Endothelial cell of umbilical vein (primary cell): ENCODE measurements at regions not wholly inside any gene's neighbourhood (a gene's known extent, or its start where the extent isn't known, plus 50 kb on each side); places are given as distances from the start of the nearest gene placed in this dataset.

Experiments used
- BruUV-seq: library from RNA; stranded (reverse); fragments of 400-500 nt; replicated peaks from 2 replicates; lab custom pipeline; 2021; lab: Mats Ljungman, UMichigan
- CTCF ChIA-PET: fragments of 300-600, 350-600 bp; sonication (Branson Sonifier 250); formaldehyde crosslinking; loops from one replicate; lab custom pipeline; 2021; ENCODE audit warnings: antibody characterized with exemption, inconsistent platforms; lab: Charles Lee
- POLR2A ChIA-PET: fragments of 300-600, 350-600 bp; sonication (Branson Sonifier 250); formaldehyde crosslinking; loops from one replicate; lab custom pipeline; 2021; ENCODE audit warnings: antibody characterized with exemption, inconsistent platforms; lab: Charles Lee
- DNase-seq: peaks from one replicate; pipeline ENCODE4 v3.0.0-alpha.2; 2011; ENCODE audit warnings: low read depth, low spot score
- FAIRE-seq: peaks from 2 replicates; lab custom pipeline; 2011; peaks lifted over from hg19 to GRCh38; lab: Jason Lieb, UNC
- H2AFZ ChIP-seq: 2 replicates; pipeline ENCODE4 v1.6.0; 2012; ENCODE audit warnings: low read depth, low read length, control low read depth, inconsistent platforms
- H3K27ac ChIP-seq: 2 replicates; pipeline ENCODE4 v1.5.1; 2011; ENCODE audit warnings: low read depth, mild to moderate bottlenecking, control low read depth, low read length, moderate library complexity; ENCODE audit not compliant: insufficient read depth
- H3K27me3 ChIP-seq, 2 experiments: 2 replicates each; pipeline versions ENCODE4 v1.6.0 to v1.6.1; 2011; ENCODE audit warnings: low read length in 2 of 2, mixed read lengths in 1 of 2; ENCODE audit not compliant: control insufficient read depth in 2 of 2, insufficient read depth in 2 of 2
- H3K36me3 ChIP-seq, 2 experiments: 2 replicates in 1 of 2; 3 replicates in 1 of 2; pipeline ENCODE4 v1.5.1; 2011; ENCODE audit warnings: low read length in 2 of 2, mild to moderate bottlenecking in 1 of 2, moderate library complexity in 1 of 2; ENCODE audit not compliant: control insufficient read depth in 2 of 2, insufficient read depth in 2 of 2; ENCODE audit errors: extremely low read depth in 1 of 2
- H3K4me1 ChIP-seq: 3 replicates; pipeline ENCODE4 v1.5.1; 2011; ENCODE audit warnings: mild to moderate bottlenecking, low read length; ENCODE audit not compliant: control insufficient read depth, insufficient read depth; ENCODE audit errors: extremely low read depth
- H3K4me2 ChIP-seq: 2 replicates; pipeline ENCODE4 v1.6.1; 2011; ENCODE audit warnings: low read length, control low read depth, mixed read lengths; ENCODE audit not compliant: insufficient read depth
- H3K4me3 ChIP-seq, 3 experiments: fragments of 200-600 bp in 1 of 3; sonication (generic), shearing (Covaris generic) in 1 of 3; replicated peaks in 1 of 3; 2 replicates each; pipeline ENCODE4 v1.5.1; 2011 to 2016; ENCODE audit warnings: control low read depth in 3 of 3, low read length in 3 of 3, mild to moderate bottlenecking in 2 of 3, inconsistent platforms in 1 of 3, low read depth in 1 of 3, moderate library complexity in 1 of 3; ENCODE audit not compliant: insufficient read depth in 1 of 3
- H3K79me2 ChIP-seq: 2 replicates; pipeline ENCODE4 v1.6.0; 2012; ENCODE audit warnings: low read length, inconsistent platforms; ENCODE audit not compliant: control insufficient read depth, insufficient read depth
- H3K9ac ChIP-seq: replicated peaks from 2 replicates; pipeline ENCODE3; 2011; ENCODE audit warnings: low read length, control low read depth; ENCODE audit not compliant: insufficient read depth; ENCODE audit errors: extremely low read depth
- H3K9me1 ChIP-seq: replicated peaks from 3 replicates; pipeline ENCODE4 v1.6.0; 2011; ENCODE audit warnings: mild to moderate bottlenecking, low read length; ENCODE audit not compliant: control insufficient read depth, insufficient read depth; ENCODE audit errors: extremely low read depth
- H3K9me3 ChIP-seq: replicated peaks from 2 replicates; pipeline ENCODE4 v1.5.1; 2012; ENCODE audit warnings: low read length, inconsistent platforms; ENCODE audit not compliant: control insufficient read depth, insufficient read depth
- H4K20me1 ChIP-seq: replicated peaks from 2 replicates; pipeline ENCODE3; 2011; ENCODE audit warnings: mild to moderate bottlenecking, low read length; ENCODE audit not compliant: control insufficient read depth, insufficient read depth; ENCODE audit errors: extremely low read depth
- CTCF ChIP-seq, 2 donors: IDR thresholded peaks; 1 replicate in 1 of 2; 2 replicates in 1 of 2; pipeline ENCODE4 v1.5.1; 2011; ENCODE audit warnings: low read length in 2 of 2, mild to moderate bottlenecking in 2 of 2, moderate library complexity in 2 of 2, control low read depth in 1 of 2, inconsistent platforms in 1 of 2, low read depth in 1 of 2; ENCODE audit not compliant: insufficient read depth in 1 of 2; ENCODE audit errors: extremely low read depth in 1 of 2
- EZH2 ChIP-seq: IDR thresholded peaks from 2 replicates; pipeline ENCODE4 v1.6.1; 2012; ENCODE audit warnings: borderline replicate concordance, low read depth, mild to moderate bottlenecking, moderate library complexity, low read length, inconsistent platforms; ENCODE audit not compliant: severe bottlenecking
- FOS ChIP-seq: IDR thresholded peaks from 2 replicates; pipeline ENCODE4 v1.6.1; 2011; ENCODE audit warnings: mild to moderate bottlenecking, low read length, moderate library complexity, borderline replicate concordance; ENCODE audit not compliant: insufficient read depth
- JUN ChIP-seq: IDR thresholded peaks from 2 replicates; pipeline ENCODE4 v1.6.1; 2011; ENCODE audit warnings: borderline replicate concordance, low read depth; ENCODE audit not compliant: insufficient read length, insufficient read depth
- MAX ChIP-seq: IDR thresholded peaks from 2 replicates; pipeline ENCODE4 v1.6.1; 2011; ENCODE audit not compliant: insufficient read depth, insufficient read length
- MYC ChIP-seq: IDR thresholded peaks from one replicate; pipeline ENCODE4 v1.6.1; 2011; ENCODE audit warnings: mild to moderate bottlenecking, low read depth, low read length
- POLR2A ChIP-seq: IDR thresholded peaks from 2 replicates; pipeline ENCODE4 v1.6.1; 2012; ENCODE audit warnings: low read depth, mild to moderate bottlenecking, control low read depth, low read length
- POLR2AphosphoS5 ChIP-seq: IDR thresholded peaks from 2 replicates; pipeline ENCODE4 v1.6.1; 2012; ENCODE audit warnings: low read depth, mild to moderate bottlenecking, control low read depth, low read length, moderate library complexity; ENCODE audit not compliant: insufficient read depth
- dilution Hi-C: fragments of 300-500 bp; cut with MboI; formaldehyde crosslinking; loops from one replicate; pipeline ENCODE4 v1.15.0; 2019; ENCODE audit warnings: low sequenced_read_pairs; ENCODE audit not compliant: extremely low pct_ligation_motif_present
- intact Hi-C: fragments of 100-400 bp; cut with micrococcal nuclease; formaldehyde crosslinking; loops from one replicate; pipeline ENCODE4 v1.10.0; 2022

DNA sequence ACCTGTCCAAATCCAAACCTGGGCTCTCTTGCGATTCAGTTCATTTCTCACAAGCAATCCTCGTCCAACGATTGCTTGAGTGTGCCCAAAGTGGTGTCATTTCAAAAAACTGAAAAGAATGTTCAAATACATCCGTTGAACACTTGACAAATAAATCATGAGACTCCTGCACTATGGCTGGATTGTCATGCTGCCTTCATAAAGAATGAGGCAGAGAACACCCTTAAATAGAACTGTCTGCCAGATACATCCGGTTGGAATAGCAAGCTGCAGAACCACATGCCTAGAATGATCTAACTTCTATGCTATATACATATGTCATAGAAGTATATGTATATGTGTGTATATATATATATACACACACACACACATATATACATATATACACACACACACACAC lies 55.4 kb upstream of the HAPSTR1 start:
- ChIA-PET POLR2A (no interaction called here), CTCF (no interaction called here)
- Histone ChIP-seq H2AFZ (no peak overlapping the region), H3K27me3 (no peaks in the 10 kb centered on the region), H4K20me1 (no peaks in the 10 kb centered on the region), H3K4me2 (no peak overlapping the region), H3K79me2 (no peaks in the 10 kb centered on the region), H3K9ac (no peak overlapping the region), H3K9me3 (no peaks in the 10 kb centered on the region), H3K27ac (no peak overlapping the region), H3K4me1 (no peaks in the 10 kb centered on the region), H3K9me1 (no peaks in the 10 kb centered on the region), H3K36me3 (no peaks in the 10 kb centered on the region), H3K4me3 (no peak overlapping the region)
- intact Hi-C loops = no loop called here
- dilution Hi-C loops = no loop called here
- FAIRE-seq = no peak
- no peak for TF ChIP-seq EZH2
- DNase-seq = no peak
- no TSS peak for BruUV-seq

GRCh38 chr16:9039210-9039609 lies 52.2 kb upstream of the HAPSTR1 start:
- no peak for FAIRE-seq
- BruUV-seq = no TSS peak
- DNase-seq = no peak
- no peak overlapping the region for H3K4me3 ChIP-seq
- intact Hi-C loops (no loop called here), dilution Hi-C loops (no loop called here)
- no peaks in the 10 kb centered on the region for H4K20me1 ChIP-seq
- H3K9me3 ChIP-seq = no peaks in the 10 kb centered on the region
- TF ChIP-seq EZH2 (no peak), MAX (no peak), CTCF (IDR thresholded peaks at IDR 0.05; ENCODE audit: extremely low read depth in 1 of 2, insufficient read depth in 1 of 2, low read depth in 1 of 2, low read length in 2 of 2) (no peak), MYC (no peak), JUN (no peak), POLR2AphosphoS5 (no peak), POLR2A (no peak), FOS (no peak)
- CTCF ChIA-PET = interaction anchor here (0.9 kb wide), 1 partner anchor 30 kb away, joined by 5 read pairs; no protein-coding TSS in a partner anchor
- H3K27me3 ChIP-seq = no peaks in the 10 kb centered on the region
- H3K4me2 ChIP-seq = no peak overlapping the region
- POLR2A ChIA-PET = no interaction called here
- no peaks in the 10 kb centered on the region for H3K9me1 ChIP-seq
- H3K79me2 ChIP-seq = no peaks in the 10 kb centered on the region
- no peak overlapping the region for H3K9ac ChIP-seq
- H3K36me3 ChIP-seq = no peaks in the 10 kb centered on the region
- H3K27ac ChIP-seq = no peak overlapping the region
- H3K4me1 ChIP-seq = no peaks in the 10 kb centered on the region
- no peak overlapping the region for H2AFZ ChIP-seq
